Panc1 (cell line): ENCODE measurements at regions not wholly inside any gene's neighbourhood (a gene's known extent, or its start where the extent isn't known, plus 50 kb on each side); places are given as distances from the start of the nearest gene placed in this dataset.

Experiments
- ATAC-seq: fragments of 200-7000 bp; cut with Tn5 transposase; 2 replicates; pipeline ENCODE4 v1.9.1; 2020; ENCODE audit warnings: mild to moderate bottlenecking, moderate library complexity
- BruUV-seq: library from RNA; stranded (reverse); fragments of 400-500 nt; replicated peaks from 2 replicates; lab custom pipeline; 2021; lab: Mats Ljungman, UMichigan
- CTCF ChIA-PET: fragments of 300-600 bp; sonication (Branson Sonifier 250); formaldehyde crosslinking; loops from one replicate; lab custom pipeline; 2022; ENCODE audit warnings: antibody characterized with exemption; lab: Charles Lee
- POLR2A ChIA-PET: fragments of 300-600 bp; sonication (Branson Sonifier 250); formaldehyde crosslinking; loops from one replicate; lab custom pipeline; 2022; ENCODE audit warnings: antibody characterized with exemption; lab: Charles Lee
- DNase-seq: peaks from one replicate; pipeline ENCODE4 v3.0.0-alpha.2; 2010; ENCODE audit warnings: low read depth, low spot score
- H3K27ac ChIP-seq: 2 replicates; pipeline ENCODE4 v1.5.1; 2011; ENCODE audit warnings: mild to moderate bottlenecking, low read length, inconsistent platforms
- H3K27me3 ChIP-seq: fragments of 200-500 bp; sonication (Bioruptor generic); 2 replicates; pipeline ENCODE4 v1.6.0; 2014; ENCODE audit warnings: low read length, inconsistent platforms; ENCODE audit not compliant: control insufficient read depth, insufficient read depth
- H3K36me3 ChIP-seq: fragments of 200-500 bp; sonication (Bioruptor generic); 2 replicates; pipeline ENCODE4 v1.5.1; 2014; ENCODE audit warnings: inconsistent platforms, mild to moderate bottlenecking, low read length, moderate library complexity; ENCODE audit not compliant: control insufficient read depth, insufficient read depth
- H3K4me1 ChIP-seq: 2 replicates; pipeline ENCODE4 v1.5.1; 2011; ENCODE audit warnings: inconsistent platforms, mild to moderate bottlenecking, low read length, moderate library complexity; ENCODE audit not compliant: control insufficient read depth, insufficient read depth
- H3K4me3 ChIP-seq, 2 experiments: 2 replicates each; pipeline ENCODE4 v1.5.1; 2011 to 2012; ENCODE audit warnings: low read depth in 2 of 2, low read length in 2 of 2, mild to moderate bottlenecking in 2 of 2, inconsistent platforms in 1 of 2, moderate library complexity in 1 of 2
- H3K9me3 ChIP-seq: fragments of 200-500 bp; sonication (Bioruptor generic); 2 replicates; pipeline ENCODE4 v1.5.1; 2014; ENCODE audit warnings: low read depth, mild to moderate bottlenecking, inconsistent platforms, low read length, moderate library complexity; ENCODE audit not compliant: control insufficient read depth, insufficient read depth
- POLR2AphosphoS5 ChIP-seq: IDR thresholded peaks from 2 replicates; pipeline ENCODE4 v1.6.1; 2012; ENCODE audit warnings: mild to moderate bottlenecking, low read depth, low read length, moderate library complexity
- SIN3A ChIP-seq: IDR thresholded peaks from 2 replicates; pipeline ENCODE4 v1.6.1; 2012; ENCODE audit warnings: low read depth, mild to moderate bottlenecking, low read length, moderate library complexity, borderline replicate concordance; ENCODE audit not compliant: insufficient read depth
- TCF7L2 ChIP-seq: IDR thresholded peaks from 2 replicates; pipeline ENCODE4 v1.6.1; 2011; ENCODE audit warnings: mild to moderate bottlenecking, low read depth, low read length, inconsistent platforms
- in situ Hi-C: cut with HindIII; loops from 2 replicates; pipeline ENCODE4 v1.10.0; 2016; ENCODE audit warnings: low sequenced_read_pairs, low pct_unique_long_range_greater_than_20kb
- intact Hi-C: fragments of 100-400 bp; cut with micrococcal nuclease; formaldehyde crosslinking; loops from one replicate; pipeline ENCODE4 v1.10.0; 2022; ENCODE audit not compliant: unreplicated experiment
- TF ChIP-seq, protein P1 (sequence below): fragments of 450-650 bp; IDR thresholded peaks from 2 replicates; pipeline ENCODE4 v1.5.1; 2017; ENCODE audit warnings: mild to moderate bottlenecking
- TF ChIP-seq, protein P2 (sequence below), 2 experiments: IDR thresholded peaks; 2 replicates each; pipeline ENCODE4 v1.6.1; 2011 to 2012; ENCODE audit warnings: low read depth in 2 of 2, control low read depth in 1 of 2, low read length in 1 of 2, mild to moderate bottlenecking in 1 of 2, moderate library complexity in 1 of 2; ENCODE audit not compliant: insufficient read depth in 1 of 2

DNA sequence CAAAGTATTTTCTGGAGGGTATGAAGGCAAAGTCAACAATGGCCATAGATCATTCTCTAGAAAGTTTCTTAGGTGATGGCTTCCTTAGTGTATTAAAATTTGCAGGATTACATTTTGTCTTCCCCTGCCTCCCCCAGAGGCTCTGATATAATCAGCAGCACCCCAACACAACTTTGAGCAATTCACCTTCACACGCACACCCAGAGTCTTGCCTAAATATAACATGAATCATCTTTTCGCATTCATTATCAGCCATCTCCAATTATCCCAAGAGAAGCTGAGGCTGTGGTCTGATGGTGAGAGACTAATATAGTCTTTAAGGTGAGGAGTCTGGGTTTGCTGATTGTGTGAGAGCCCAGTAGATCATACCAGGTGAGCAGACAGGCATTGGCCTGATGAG is 343.0 kb downstream of the RRAGC start:
- ChIA-PET CTCF (no interaction called here), POLR2A (interaction anchor here (0.7 kb wide), 1 partner anchor 13 kb away, joined by 7 read pairs; no protein-coding TSS in a partner anchor)
- no peak for ATAC-seq
- Histone ChIP-seq H3K27me3 (peaks cover 13% of the 10 kb centered on the region), H3K4me1 (no peaks in the 10 kb centered on the region), H3K9me3 (no peaks in the 10 kb centered on the region), H3K36me3 (no peaks in the 10 kb centered on the region), H3K27ac (no peak overlapping the region), H3K4me3 (no peak overlapping the region)
- DNase-seq, result no peak
- BruUV-seq, result no TSS peak
- TF ChIP-seq, protein P1, sequence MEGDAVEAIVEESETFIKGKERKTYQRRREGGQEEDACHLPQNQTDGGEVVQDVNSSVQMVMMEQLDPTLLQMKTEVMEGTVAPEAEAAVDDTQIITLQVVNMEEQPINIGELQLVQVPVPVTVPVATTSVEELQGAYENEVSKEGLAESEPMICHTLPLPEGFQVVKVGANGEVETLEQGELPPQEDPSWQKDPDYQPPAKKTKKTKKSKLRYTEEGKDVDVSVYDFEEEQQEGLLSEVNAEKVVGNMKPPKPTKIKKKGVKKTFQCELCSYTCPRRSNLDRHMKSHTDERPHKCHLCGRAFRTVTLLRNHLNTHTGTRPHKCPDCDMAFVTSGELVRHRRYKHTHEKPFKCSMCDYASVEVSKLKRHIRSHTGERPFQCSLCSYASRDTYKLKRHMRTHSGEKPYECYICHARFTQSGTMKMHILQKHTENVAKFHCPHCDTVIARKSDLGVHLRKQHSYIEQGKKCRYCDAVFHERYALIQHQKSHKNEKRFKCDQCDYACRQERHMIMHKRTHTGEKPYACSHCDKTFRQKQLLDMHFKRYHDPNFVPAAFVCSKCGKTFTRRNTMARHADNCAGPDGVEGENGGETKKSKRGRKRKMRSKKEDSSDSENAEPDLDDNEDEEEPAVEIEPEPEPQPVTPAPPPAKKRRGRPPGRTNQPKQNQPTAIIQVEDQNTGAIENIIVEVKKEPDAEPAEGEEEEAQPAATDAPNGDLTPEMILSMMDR, result no peak
- TF ChIP-seq SIN3A (no peak), TCF7L2 (no peak), POLR2AphosphoS5 (no peak)
- TF ChIP-seq, protein P2, sequence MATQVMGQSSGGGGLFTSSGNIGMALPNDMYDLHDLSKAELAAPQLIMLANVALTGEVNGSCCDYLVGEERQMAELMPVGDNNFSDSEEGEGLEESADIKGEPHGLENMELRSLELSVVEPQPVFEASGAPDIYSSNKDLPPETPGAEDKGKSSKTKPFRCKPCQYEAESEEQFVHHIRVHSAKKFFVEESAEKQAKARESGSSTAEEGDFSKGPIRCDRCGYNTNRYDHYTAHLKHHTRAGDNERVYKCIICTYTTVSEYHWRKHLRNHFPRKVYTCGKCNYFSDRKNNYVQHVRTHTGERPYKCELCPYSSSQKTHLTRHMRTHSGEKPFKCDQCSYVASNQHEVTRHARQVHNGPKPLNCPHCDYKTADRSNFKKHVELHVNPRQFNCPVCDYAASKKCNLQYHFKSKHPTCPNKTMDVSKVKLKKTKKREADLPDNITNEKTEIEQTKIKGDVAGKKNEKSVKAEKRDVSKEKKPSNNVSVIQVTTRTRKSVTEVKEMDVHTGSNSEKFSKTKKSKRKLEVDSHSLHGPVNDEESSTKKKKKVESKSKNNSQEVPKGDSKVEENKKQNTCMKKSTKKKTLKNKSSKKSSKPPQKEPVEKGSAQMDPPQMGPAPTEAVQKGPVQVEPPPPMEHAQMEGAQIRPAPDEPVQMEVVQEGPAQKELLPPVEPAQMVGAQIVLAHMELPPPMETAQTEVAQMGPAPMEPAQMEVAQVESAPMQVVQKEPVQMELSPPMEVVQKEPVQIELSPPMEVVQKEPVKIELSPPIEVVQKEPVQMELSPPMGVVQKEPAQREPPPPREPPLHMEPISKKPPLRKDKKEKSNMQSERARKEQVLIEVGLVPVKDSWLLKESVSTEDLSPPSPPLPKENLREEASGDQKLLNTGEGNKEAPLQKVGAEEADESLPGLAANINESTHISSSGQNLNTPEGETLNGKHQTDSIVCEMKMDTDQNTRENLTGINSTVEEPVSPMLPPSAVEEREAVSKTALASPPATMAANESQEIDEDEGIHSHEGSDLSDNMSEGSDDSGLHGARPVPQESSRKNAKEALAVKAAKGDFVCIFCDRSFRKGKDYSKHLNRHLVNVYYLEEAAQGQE (IDR thresholded peaks at IDR 0.05; ENCODE audit: insufficient read depth in 1 of 2, low read depth in 2 of 2, low read length in 1 of 2), result no peak
- in situ Hi-C loops (no loop called here), intact Hi-C loops (no loop called here)

DNA sequence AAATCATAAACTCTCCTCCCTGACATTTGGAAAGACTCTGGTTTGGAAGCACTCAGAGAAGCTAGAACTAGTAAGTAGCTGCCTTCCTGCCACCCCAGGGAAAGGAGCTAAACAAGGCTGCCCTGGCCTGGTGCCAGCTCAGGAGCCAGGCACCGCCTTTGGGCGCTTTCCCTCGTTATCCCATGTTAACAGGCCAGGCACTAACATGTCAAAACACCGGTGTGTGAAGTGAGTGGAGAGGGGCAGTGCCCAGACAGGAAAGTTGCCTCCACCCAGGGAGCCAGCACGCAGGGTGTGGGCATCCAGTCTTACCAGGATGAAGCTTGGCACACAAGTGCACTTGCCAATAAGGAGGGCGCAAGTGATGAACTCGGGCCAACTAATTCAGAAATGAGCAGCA is 346.8 kb downstream of the RRAGC start:
- no peaks in the 10 kb centered on the region for H3K9me3 ChIP-seq
- ATAC-seq (no peak), DNase-seq (no peak)
- no peaks in the 10 kb centered on the region for H3K4me1 ChIP-seq
- ChIA-PET POLR2A (no interaction called here), CTCF (no interaction called here)
- no TSS peak for BruUV-seq
- in situ Hi-C loops, result no loop called here
- no peak overlapping the region for H3K27ac ChIP-seq
- no peaks in the 10 kb centered on the region for H3K36me3 ChIP-seq
- peaks cover 16% of the 10 kb centered on the region for H3K27me3 ChIP-seq
- intact Hi-C loops, result no loop called here
- H3K4me3 ChIP-seq, result no peak overlapping the region
- no peak for TF ChIP-seq TCF7L2
- TF ChIP-seq, protein P1, result no peak
- TF ChIP-seq SIN3A, result no peak
- TF ChIP-seq, protein P2 (IDR thresholded peaks at IDR 0.05; ENCODE audit: insufficient read depth in 1 of 2, low read depth in 2 of 2, low read length in 1 of 2), result no peak
